ENCODE measurements at regions not wholly inside any gene's neighbourhood (a gene's known extent, or its start where the extent isn't known, plus 50 kb on each side); places are given as distances from the start of the nearest gene placed in this dataset.

DNA sequence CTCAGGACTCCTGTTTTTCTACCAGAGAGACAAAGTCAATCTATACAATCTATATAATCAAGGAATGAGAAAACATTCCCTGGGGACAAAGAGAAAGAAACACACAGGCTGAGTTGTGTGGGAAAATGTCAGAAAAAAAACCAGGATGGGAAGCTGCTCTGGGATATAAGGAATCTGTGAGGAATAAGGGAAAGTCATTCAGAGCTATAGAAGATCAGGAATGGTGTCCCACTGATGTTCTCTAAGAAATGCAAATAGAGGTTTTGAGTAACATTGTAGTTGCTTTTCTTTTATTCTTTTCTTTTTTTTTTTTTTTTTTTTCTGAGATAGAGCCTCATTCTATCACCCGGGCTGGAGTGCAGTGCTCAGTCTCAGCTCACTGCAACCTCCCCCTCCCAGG is 605.9 kb upstream of the KLF4 start:
- DNase-seq (ENCODE audit: insufficient read length, low spot score): no peak
- no peak for FAIRE-seq

DNA sequence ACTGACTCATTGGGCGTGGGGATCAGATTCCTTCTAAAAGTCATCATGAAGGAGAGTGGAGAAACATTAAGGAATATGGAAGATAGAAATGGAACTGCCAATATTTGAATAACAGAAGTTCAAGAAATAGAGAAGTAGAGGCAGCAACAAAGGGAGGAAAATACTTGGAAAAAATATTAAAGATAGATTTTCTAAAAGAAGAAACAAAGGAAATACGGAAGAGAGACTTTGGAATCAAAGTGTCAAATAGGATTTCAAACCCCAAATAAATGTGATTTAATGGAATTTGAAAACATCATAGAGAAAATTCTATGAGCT is 605.1 kb upstream of the KLF4 start:
- no peak for DNase-seq (ENCODE audit: insufficient read length, low spot score)
- FAIRE-seq: no peak

DNA sequence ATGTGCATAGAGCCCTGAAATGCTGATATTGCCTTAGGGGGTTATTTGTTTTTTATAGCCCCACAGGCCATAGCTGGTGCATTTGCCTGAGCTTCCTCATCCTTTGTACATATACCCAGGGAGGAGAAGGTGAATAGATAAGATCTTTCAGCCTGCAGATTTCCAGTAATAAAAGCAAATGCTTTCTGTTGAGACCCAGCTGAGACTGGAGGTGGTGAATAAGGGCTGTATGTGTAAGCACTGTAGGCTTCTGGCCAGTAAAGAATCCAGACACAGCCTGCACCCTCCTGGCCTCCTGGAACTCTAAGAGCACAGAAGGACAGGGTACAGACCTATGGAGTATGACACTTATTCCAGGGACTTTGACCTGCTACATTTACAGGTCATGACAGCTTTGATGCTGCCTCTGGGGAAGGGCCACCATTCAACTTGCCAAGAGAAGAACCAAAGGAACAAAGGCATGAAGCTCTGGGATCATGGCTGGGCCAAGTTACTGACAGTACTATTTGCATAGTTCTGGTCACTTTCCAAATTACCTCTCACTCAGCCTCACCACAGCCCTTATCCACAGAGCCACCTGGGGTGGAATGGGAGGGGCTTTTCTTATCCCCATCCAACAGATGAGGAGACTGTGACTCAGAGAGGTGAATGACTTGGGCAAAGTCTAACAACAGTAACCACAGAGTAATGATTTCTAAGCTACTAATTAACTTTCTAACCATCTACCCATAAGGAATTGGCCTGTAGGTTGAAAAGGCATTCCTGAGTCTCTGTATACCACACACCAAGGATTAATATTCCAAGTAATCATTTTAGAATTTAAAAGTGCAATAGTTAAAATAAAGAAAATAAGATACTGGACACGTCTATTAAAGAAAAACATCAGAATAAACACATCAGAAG is 604.5 kb upstream of the KLF4 start:
- FAIRE-seq (no peak), DNase-seq (ENCODE audit: insufficient read length, low spot score) (no peak)

DNA sequence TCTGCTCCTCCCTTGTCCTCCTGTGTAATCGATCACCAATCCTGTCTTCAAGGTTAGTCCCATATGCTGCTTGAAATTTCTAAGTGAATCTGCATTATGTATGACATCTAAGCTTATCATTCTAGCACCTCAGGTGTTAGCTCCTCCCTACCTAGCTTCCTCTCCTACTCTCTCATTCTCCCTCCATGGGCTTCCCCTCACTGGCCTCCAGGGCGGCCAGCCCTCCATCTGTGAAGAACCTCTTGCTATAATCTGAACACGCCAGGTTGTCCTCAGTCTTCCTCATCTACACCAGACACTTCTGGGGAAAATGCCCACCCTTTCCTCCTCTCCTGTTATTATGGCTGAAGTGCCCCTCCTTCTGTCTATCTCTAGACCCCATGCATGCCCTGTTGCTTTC is 599.3 kb upstream of the KLF4 start:
- FAIRE-seq (no peak), DNase-seq (ENCODE audit: insufficient read length, low spot score) (no peak)

DNA sequence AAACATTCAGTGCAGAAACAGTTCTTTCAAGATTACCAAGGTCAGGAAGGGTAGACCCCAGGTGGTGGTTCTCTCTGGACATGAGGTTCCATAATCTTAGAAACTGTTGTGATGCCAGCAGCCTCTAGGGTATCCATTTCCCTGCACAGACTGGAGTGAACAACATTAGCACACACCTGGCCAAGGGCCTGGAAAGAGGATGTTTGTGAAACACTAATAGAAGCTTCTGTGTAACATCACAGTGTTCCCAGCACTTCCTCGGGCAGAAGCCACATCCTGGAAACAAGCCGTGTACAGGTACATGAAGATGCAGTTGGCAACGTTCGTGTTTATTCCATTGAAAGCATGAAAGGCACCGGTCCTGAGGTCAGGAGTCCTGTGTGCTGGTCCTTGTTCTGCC is 598.2 kb upstream of the KLF4 start:
- DNase-seq (ENCODE audit: insufficient read length, low spot score) (no peak), FAIRE-seq (no peak)

DNA sequence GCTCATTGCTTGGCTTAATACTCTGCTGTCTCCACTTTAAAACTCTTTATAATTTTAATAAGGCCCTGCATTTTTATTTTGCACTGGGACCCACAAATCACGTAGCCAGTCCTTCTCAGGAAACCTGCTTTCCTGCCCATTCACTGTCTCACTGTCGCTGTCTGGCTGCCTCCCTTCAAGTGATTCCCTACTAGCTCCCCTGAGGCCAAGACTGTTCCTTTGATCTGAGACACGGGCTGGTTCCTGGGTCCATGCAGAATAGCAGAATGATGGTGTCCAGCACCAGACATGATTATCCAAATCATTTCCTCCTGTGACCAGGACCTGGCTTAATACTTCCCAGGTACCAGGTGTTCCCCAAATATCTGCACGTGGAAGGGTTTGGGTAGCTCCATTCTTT is 597.1 kb upstream of the KLF4 start:
- DNase-seq (ENCODE audit: insufficient read length, low spot score): no peak
- FAIRE-seq: no peak

DNA sequence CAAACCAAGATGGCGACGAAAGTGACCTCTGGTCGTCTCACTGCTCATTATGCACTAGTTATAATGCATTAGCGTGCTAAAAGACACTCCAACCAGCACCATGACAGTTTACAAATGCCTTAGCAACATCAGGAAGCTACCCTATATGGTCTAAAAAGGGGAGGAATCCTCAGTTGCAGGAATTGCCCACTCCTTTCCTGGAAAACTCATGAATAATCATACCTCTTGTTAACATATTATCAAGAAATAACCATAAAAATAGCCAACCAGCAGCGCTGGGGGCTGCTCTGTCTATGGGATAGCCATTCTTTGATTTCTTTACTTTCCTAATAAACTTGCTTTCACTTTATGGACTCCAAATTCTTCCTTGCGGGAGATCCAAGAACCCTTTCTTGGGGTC is 595.7 kb upstream of the KLF4 start:
- FAIRE-seq (no peak), DNase-seq (ENCODE audit: insufficient read length, low spot score) (no peak)

DNA sequence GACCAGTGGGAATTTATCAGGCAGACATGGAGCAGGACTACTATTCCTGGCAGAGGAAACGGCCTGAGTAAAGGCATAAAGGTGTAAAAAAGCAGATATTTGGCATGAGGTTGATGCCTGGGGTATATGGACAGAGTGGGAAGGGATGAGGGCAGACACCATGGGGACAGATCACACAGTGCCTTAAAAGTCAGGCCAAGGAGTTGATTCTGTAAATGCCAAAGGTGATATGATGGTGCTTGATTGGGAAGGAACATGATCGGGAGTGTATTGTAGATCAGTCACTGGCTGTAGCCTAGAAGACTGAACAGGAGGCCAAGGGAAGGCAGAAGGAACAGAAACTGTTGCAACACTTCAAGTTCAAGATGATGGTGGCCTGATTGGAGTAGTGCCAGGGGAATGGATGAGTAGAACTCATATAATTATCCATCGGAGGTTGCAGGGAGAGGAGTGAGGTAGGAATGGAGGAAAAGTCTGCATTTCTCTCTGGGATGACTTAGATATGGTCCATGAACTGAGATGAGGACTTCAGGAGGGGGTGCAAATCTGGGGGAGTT is 594.3 kb upstream of the KLF4 start:
- FAIRE-seq (peak; percentile 16), DNase-seq (ENCODE audit: insufficient read length, low spot score) (no peak)

DNA sequence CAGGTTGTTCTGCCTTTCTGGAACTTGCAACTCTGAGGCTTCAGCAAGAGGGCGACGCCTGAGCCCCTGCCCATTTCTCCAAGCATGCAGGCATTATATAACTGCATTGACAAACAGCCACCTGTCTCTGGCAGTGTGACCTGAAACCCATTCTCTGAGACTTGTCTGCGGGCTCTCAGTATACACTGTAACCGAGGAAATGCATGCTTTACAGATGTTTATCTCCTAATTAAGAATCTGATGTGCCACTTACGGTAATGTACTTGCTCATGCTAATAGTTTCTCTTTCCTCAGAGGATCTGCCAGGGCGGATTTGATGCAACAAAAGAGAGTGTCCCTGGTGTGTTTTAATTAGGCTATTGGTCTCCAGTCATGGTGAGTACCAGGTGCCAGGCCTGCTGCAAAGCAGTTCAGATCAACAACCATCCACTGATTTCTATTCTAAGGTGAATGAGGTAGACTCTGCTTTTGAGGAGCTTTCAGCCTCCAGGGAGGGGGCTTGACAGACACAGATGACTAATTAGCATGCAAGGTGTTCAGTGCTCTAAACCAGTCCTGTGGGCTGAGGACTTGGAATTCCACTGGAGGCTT is 593.7 kb upstream of the KLF4 start:
- DNase-seq (ENCODE audit: insufficient read length, low spot score): no peak
- no peak for FAIRE-seq

DNA sequence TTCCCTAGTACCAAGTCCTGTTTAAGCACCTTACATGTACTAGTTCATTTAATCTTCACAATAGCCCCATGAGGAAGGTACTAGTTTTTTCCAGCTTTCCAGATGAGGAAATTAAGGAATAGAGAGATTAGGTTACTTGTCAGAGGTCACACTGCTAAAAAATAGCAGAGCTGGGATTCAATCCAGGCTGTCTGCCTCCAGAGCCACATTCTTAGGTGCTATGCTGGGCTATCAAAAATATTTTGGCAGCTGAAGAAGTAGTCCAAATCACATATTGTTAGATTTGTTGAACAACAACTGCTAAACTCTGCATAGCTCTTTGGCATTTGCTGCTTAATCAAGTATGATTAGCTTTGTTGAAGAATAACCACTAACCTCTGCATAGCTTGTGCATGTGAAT is 591.5 kb upstream of the KLF4 start:
- FAIRE-seq: no peak
- DNase-seq (ENCODE audit: insufficient read length, low spot score): no peak

DNA sequence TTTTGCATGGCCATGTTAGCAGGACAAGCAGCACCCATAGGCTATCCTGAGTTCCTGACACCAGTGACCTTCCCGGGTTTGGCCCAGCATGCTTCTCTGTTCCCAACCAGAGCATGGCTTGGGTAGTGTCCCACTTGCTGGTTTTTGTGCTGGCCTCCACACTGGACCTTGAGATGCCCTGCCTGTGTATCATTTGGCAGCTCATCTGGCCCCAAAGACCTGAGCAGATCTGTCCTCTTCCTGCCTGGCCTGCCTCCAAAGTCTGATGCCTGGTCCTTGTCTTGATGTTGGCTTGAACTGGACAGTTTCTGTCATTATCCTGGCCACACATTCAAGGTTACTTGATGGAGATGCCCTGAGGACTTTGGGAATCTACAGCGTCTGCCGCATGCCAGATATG is 590.7 kb upstream of the KLF4 start:
- DNase-seq (ENCODE audit: insufficient read length, low spot score): no peak
- no peak for FAIRE-seq

DNA sequence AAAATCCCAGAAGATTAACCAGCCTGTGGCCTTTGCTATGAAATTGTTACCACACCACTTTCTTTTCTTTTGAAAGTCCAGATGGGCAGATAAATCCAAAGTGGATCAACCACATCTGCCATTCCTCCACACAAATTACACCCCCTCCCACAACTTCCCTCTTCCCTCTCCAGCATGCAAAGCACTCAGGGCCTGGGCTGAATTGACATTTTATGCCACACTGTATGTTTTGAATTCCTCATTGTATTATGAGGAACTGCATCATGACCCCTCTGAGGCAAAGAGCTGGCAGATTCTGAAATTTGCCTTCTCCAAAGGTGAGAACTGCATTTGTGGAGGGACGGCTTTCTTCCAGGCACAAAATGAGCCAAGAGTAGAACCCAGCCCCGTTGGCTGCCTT is 589.2 kb upstream of the KLF4 start:
- DNase-seq (ENCODE audit: insufficient read length, low spot score) (no peak), FAIRE-seq (no peak)

DNA sequence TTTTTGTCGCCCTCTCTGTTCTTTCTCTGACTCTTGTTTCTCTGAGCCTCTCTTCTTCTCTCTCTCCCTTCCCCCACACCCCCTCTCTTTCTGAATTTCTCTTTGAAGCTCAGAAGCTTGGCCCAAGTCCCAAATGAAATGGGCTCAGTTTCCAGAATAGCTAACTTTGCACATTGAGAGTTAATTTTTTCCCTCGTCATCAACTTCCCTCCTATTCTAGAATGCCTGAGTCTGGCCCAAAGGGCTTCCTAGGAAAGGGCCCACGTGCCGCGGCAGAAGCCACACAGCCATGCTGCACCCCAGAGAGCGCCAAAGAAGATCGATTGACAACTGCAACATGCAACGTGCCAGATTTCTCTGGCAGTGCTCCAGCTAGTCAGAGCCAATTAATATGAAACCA is 588.8 kb upstream of the KLF4 start:
- FAIRE-seq (no peak), DNase-seq (ENCODE audit: insufficient read length, low spot score) (no peak)

DNA sequence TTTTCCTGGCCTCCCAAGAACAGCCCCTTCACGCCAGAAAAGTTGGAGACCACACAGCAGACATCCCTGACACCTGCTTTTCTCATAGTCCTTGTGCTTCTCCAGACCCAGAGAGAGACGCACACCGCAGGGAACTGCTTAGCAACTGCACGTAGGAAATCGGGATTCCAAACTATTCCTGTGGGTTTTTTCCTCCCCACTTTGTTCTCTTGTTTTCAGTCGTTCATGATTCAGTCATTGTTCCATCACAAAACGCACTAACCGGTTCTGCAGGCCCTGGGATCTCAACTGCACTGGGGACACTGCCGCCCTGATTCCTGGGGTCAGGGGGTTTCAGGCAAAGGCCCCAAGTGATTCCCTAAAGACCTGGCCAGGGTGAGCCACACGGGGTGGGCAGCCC is 588.0 kb upstream of the KLF4 start:
- no peak for DNase-seq (ENCODE audit: insufficient read length, low spot score)

DNA sequence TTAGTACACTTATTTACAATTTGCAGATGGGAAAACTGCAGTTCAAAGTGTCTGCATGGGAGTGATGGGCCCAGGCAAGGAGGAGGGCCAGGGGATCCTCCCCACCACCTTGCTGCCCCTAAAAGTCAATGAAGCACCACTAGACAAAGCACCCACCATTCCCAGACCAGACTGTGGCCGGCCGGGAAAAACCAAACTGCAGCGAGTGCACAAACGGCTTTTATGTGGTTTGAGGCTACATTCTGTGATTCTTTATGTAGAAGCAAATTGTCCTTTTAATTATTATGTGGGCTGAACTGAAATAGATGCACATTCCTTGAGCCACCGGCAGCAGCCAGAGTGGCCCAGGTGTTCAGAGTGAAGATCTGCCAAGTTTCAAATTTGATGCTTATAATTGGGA is 585.3 kb upstream of the KLF4 start:
- DNase-seq (ENCODE audit: insufficient read length, low spot score) (no peak), FAIRE-seq (no peak)

More for the DNA sequence above, 588.0 kb upstream of the KLF4 start:
- no peak for FAIRE-seq

DNA sequence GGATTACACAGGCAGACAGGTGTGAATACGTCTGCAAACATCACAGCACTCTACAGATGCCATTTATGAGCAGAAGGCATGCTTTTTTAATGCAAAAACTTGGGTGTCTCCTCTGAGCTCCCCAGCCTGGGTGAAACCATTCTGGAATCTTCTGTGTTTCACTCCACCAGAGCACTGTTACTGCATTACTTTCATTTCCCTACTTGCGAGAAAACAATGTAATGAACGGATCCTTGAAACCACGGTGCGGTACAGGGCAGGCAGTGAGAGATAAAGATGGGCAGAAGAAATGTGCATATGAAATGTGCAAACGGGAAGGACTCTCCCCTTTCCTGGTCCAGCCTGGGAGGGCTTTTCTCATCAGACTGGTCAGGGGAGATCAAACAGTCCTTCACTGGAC is 584.3 kb upstream of the KLF4 start:
- FAIRE-seq (no peak), DNase-seq (ENCODE audit: insufficient read length, low spot score) (no peak)

DNA sequence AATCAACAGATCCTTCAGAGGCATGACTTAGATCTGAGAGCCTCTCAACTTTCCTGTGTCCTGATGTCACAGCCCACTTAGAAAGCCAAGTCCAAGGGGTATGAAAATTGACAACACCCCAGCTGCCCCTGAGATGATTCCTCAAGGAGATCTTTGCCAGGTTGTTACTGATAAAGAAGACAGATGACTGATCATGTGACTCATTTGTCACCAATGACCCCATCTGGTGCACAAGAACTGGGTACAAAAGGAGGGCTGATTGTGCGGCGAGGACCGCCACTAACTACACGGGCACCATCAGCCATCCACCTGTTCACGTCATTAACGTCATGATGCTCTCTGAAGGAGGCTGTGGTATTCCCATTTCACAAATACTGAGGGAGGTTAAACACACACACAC is 583.2 kb upstream of the KLF4 start:
- FAIRE-seq: peak; percentile 33
- DNase-seq (ENCODE audit: insufficient read length, low spot score): no peak

DNA sequence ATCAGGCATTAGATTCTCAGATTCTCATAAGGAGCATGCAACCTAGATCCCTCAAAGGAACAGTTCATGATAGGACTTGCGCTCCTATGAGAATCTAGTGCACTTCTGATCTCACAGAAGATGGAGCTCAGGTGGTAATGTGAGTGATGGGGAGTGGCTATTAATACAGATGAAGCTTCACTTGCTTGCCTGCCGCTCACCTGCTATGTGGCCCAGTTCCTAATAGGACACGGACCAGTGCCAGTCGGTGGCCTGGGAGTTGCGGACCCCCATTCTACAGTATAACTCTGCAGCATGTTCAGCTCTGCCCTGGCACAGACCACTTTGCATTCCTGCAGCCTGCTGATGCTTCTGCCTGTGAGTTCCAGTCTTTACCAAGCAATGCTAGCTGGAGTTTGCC is 581.3 kb upstream of the KLF4 start:
- FAIRE-seq (no peak), DNase-seq (ENCODE audit: insufficient read length, low spot score) (no peak)

DNA sequence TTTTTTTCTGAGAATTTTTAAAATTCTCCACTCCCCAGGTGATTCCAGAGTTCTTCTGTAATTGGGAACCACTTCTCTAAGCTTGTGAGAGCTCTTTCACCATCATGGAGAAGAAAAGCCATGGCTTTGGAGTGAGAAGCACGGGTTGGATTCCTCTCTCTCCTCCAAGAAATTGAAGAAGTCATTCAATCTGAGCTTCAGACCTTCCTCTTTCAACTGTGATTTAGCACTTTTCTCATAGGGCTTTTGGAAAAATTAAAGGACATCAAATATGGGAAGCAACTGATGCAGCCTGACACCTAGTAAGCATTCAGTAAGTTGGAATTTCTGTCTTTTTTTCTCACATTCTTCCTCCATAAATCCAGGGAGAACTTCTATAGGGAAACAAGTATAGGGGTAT is 580.4 kb upstream of the KLF4 start:
- no peak for DNase-seq (ENCODE audit: insufficient read length, low spot score)
- no peak for FAIRE-seq

DNA sequence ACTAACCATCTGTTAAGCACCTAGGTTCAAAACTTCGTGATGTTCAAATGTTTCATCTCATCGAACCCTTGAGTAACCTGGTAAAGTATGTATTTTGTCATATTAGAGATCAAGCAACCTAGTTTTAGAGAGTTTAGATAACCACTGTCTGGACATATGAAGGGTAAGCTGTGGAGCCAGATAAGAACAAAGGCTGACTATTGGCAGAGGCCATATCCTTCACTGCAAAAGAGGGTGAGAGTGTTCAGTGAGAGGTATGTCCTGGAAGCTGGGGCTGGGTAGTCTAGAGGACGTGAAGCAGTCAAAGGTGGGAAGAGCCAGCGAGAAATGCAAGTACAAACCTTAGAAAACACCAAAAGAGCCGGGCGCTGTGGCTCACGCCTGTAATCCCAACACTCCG is 573.1 kb upstream of the KLF4 start:
- no peak for FAIRE-seq
- DNase-seq (ENCODE audit: insufficient read length, low spot score): no peak

DNA sequence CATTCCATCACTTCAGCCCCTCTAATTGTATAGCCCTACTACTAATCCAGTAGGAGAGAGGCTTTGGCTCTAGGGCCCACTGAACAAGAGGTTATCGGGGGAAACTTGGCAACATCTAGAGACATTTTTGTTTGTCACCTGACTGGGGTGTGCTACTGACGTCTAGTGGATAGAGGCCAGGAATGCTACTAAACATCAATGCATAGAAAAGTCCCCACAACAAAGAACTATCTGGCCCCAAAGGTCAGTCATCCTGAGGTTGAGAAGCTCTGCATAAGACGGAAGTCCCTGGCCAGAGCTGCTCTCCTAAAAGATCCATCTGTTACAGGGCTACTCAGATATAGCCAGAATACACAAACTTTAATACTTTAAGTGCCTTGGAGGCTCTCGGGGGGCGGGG is 570.6 kb upstream of the KLF4 start:
- FAIRE-seq: no peak
- no peak for DNase-seq (ENCODE audit: insufficient read length, low spot score)

DNA sequence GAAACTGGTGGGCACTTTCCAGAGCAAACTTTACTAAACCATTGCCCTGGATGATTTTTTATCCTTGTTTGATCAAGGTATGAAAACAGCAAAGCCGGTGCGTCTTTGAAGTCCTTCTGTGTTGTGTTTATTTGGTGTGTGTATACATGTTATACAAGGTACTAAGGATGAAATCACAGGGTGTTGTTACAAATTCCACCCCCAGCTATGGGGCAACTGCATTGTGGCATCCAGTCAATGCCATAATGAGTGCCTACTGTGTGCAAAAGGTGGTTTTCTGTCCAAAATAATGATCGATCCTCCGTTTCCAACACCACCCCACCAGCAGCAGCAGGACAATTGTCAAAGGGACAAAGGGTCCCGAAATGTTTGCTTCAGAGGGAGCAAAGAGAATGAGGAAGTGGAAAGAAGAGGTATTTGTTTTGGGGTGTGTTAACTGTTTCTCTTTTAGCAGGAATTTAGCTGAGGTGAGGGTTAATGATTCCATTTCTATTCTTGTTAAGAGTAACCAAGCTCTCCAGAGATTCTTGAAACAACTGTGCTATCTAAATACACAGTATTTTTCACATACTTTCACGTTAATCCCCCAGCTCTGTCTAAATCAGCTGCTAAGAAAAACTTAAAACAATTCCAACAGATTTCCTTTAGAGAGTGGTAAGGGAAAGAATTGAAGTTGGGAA is 568.7 kb upstream of the KLF4 start:
- DNase-seq (ENCODE audit: insufficient read length, low spot score) (no peak), FAIRE-seq (no peak)

All from HTR-8/SVneo (cell line).